Ureter (tissue), 1 donor: ENCODE measurements at regions not wholly inside any gene's neighbourhood (a gene's known extent, or its start where the extent isn't known, plus 50 kb on each side); places are given as distances from the start of the nearest gene placed in this dataset.

Experiments used
- DNase-seq: peaks from one replicate; pipeline ENCODE4 v3.0.0-alpha.2; 2020; ENCODE audit warnings: low spot score
- donor health status: DM: yes; HTN: yes; CAD: no.

- no peak for DNase-seq
Measured at GRCh38 chr18:34075963-34076860, 148.5 kb downstream of the NOL4 start.

GRCh38 chr18:34061226-34061625 lies 163.5 kb downstream of the NOL4 start:
- DNase-seq: no peak

GRCh38 chr18:34055227-34055626 lies 169.5 kb downstream of the NOL4 start:
- no peak for DNase-seq

- no peak for DNase-seq
Measured at GRCh38 chr18:34050661-34051060, 174.1 kb downstream of the NOL4 start.

- no peak for DNase-seq
Measured at GRCh38 chr18:34049511-34049910, 175.2 kb downstream of the NOL4 start.

GRCh38 chr18:34048423-34048822 lies 176.3 kb downstream of the NOL4 start:
- no peak for DNase-seq

- no peak for DNase-seq
Measured at GRCh38 chr18:34042423-34043146, 182.1 kb downstream of the NOL4 start.

GRCh38 chr18:34039611-34040010 lies 185.1 kb downstream of the NOL4 start:
- DNase-seq: no peak

- DNase-seq: no peak
Measured at GRCh38 chr18:34039201-34039600, 185.5 kb downstream of the NOL4 start.

GRCh38 chr18:34038086-34038485 lies 186.6 kb downstream of the NOL4 start:
- no peak for DNase-seq

- DNase-seq: no peak
Measured at GRCh38 chr18:34033968-34034367, 190.7 kb downstream of the NOL4 start.

GRCh38 chr18:34031810-34032209 lies 192.9 kb downstream of the NOL4 start:
- no peak for DNase-seq

GRCh38 chr18:34028324-34028723 lies 196.4 kb downstream of the NOL4 start:
- DNase-seq: no peak

GRCh38 chr18:34025191-34025801 lies 199.4 kb downstream of the NOL4 start:
- no peak for DNase-seq

- DNase-seq: no peak
Measured at GRCh38 chr18:34023471-34023870, 201.2 kb downstream of the NOL4 start.

- no peak for DNase-seq
Measured at GRCh38 chr18:34018336-34018735, 206.4 kb downstream of the NOL4 start.

GRCh38 chr18:34003687-34004086 lies 221.0 kb downstream of the NOL4 start:
- DNase-seq: no peak

GRCh38 chr18:34002130-34002529 lies 222.6 kb downstream of the NOL4 start:
- no peak for DNase-seq

- no peak for DNase-seq
Measured at GRCh38 chr18:34001376-34001775, 223.3 kb downstream of the NOL4 start.

GRCh38 chr18:33987206-33987605 lies 237.5 kb downstream of the NOL4 start:
- DNase-seq: no peak

- no peak for DNase-seq
Measured at GRCh38 chr18:33983126-33983525, 241.6 kb downstream of the NOL4 start.

- DNase-seq: no peak
Measured at GRCh38 chr18:33960417-33960816, 264.3 kb downstream of the NOL4 start.

- no peak for DNase-seq
Measured at GRCh38 chr18:33959609-33960008, 265.1 kb downstream of the NOL4 start.
